ENCODE measurements at regions not wholly inside any gene's neighbourhood (a gene's known extent, or its start where the extent isn't known, plus 50 kb on each side); places are given as distances from the start of the nearest gene placed in this dataset.

GRCh38 chr14:97443412-97443811, 646.2 kb downstream of the VRK1 start:
- intact Hi-C loops (cut with DNase I) = no loop called here
- WGBS = 89% methylated on average over 3 of the region's 3 CpGs
- Histone ChIP-seq H3K27ac (no peak overlapping the region), H3K36me3 (no peaks in the 10 kb centered on the region), H3K4me3 (no peak overlapping the region), H3K4me1 (replicated peaks) (no peaks in the 10 kb centered on the region), H3K27me3 (replicated peaks; ENCODE audit: insufficient read depth) (no peaks in the 10 kb centered on the region), H3K9me3 (no peaks in the 10 kb centered on the region)
- DNase-seq (ENCODE audit: low spot score) = no peak
- TF ChIP-seq CTCF (IDR thresholded peaks at IDR 0.05) = no peak
- TF ChIP-seq POLR2A (IDR thresholded peaks at IDR 0.05) = no peak
- TF ChIP-seq POLR2AphosphoS5 (IDR thresholded peaks at IDR 0.05) = no peak

GRCh38 chr14:97444248-97444647, 647.1 kb downstream of the VRK1 start:
- Histone ChIP-seq H3K27ac (no peak overlapping the region), H3K27me3 (replicated peaks; ENCODE audit: insufficient read depth) (no peaks in the 10 kb centered on the region), H3K9me3 (no peaks in the 10 kb centered on the region), H3K4me1 (replicated peaks) (no peaks in the 10 kb centered on the region), H3K4me3 (no peak overlapping the region), H3K36me3 (no peaks in the 10 kb centered on the region)
- TF ChIP-seq CTCF (IDR thresholded peaks at IDR 0.05) (no peak), POLR2AphosphoS5 (IDR thresholded peaks at IDR 0.05) (no peak), POLR2A (IDR thresholded peaks at IDR 0.05) (no peak)
- WGBS = 87% methylated on average over 5 of the region's 5 CpGs
- no peak for DNase-seq (ENCODE audit: low spot score)
- intact Hi-C loops (cut with DNase I) = no loop called here

GRCh38 chr14:97445367-97445766, 648.2 kb downstream of the VRK1 start:
- no peak for DNase-seq (ENCODE audit: low spot score)
- no peak for TF ChIP-seq POLR2AphosphoS5 (IDR thresholded peaks at IDR 0.05)
- TF ChIP-seq CTCF (IDR thresholded peaks at IDR 0.05) = no peak
- no peak for TF ChIP-seq POLR2A (IDR thresholded peaks at IDR 0.05)
- intact Hi-C loops (cut with DNase I) = no loop called here
- WGBS = 74% methylated on average over 7 of the region's 7 CpGs
- Histone ChIP-seq H3K27ac (no peak overlapping the region), H3K4me1 (replicated peaks) (no peaks in the 10 kb centered on the region), H3K4me3 (no peak overlapping the region), H3K36me3 (no peaks in the 10 kb centered on the region), H3K9me3 (no peaks in the 10 kb centered on the region), H3K27me3 (replicated peaks; ENCODE audit: insufficient read depth) (no peaks in the 10 kb centered on the region)

GRCh38 chr14:97446087-97446486, 648.9 kb downstream of the VRK1 start:
- H3K4me1 ChIP-seq (replicated peaks) = no peaks in the 10 kb centered on the region
- H3K27ac ChIP-seq = no peak overlapping the region
- no peak for DNase-seq (ENCODE audit: low spot score)
- H3K27me3 ChIP-seq (replicated peaks; ENCODE audit: insufficient read depth) = no peaks in the 10 kb centered on the region
- TF ChIP-seq POLR2A (IDR thresholded peaks at IDR 0.05) (no peak), POLR2AphosphoS5 (IDR thresholded peaks at IDR 0.05) (no peak), CTCF (IDR thresholded peaks at IDR 0.05) (no peak)
- H3K36me3 ChIP-seq = no peaks in the 10 kb centered on the region
- WGBS = 87% methylated on average over 4 of the region's 4 CpGs
- intact Hi-C loops (cut with DNase I) = no loop called here
- H3K4me3 ChIP-seq = no peak overlapping the region
- no peaks in the 10 kb centered on the region for H3K9me3 ChIP-seq

GRCh38 chr14:97452314-97452713, 655.1 kb downstream of the VRK1 start:
- H3K4me1 ChIP-seq (replicated peaks) = no peaks in the 10 kb centered on the region
- no peak overlapping the region for H3K27ac ChIP-seq
- no peak for DNase-seq (ENCODE audit: low spot score)
- no peaks in the 10 kb centered on the region for H3K9me3 ChIP-seq
- TF ChIP-seq POLR2AphosphoS5 (IDR thresholded peaks at IDR 0.05) (no peak), CTCF (IDR thresholded peaks at IDR 0.05) (no peak), POLR2A (IDR thresholded peaks at IDR 0.05) (no peak)
- intact Hi-C loops (cut with DNase I) = no loop called here
- no peaks in the 10 kb centered on the region for H3K27me3 ChIP-seq (replicated peaks; ENCODE audit: insufficient read depth)
- H3K36me3 ChIP-seq = no peaks in the 10 kb centered on the region
- H3K4me3 ChIP-seq = no peak overlapping the region

All from prostate gland (tissue), 2 donors.